ENCODE measurements at regions not wholly inside any gene's neighbourhood (a gene's known extent, or its start where the extent isn't known, plus 50 kb on each side); places are given as distances from the start of the nearest gene placed in this dataset.

DNA sequence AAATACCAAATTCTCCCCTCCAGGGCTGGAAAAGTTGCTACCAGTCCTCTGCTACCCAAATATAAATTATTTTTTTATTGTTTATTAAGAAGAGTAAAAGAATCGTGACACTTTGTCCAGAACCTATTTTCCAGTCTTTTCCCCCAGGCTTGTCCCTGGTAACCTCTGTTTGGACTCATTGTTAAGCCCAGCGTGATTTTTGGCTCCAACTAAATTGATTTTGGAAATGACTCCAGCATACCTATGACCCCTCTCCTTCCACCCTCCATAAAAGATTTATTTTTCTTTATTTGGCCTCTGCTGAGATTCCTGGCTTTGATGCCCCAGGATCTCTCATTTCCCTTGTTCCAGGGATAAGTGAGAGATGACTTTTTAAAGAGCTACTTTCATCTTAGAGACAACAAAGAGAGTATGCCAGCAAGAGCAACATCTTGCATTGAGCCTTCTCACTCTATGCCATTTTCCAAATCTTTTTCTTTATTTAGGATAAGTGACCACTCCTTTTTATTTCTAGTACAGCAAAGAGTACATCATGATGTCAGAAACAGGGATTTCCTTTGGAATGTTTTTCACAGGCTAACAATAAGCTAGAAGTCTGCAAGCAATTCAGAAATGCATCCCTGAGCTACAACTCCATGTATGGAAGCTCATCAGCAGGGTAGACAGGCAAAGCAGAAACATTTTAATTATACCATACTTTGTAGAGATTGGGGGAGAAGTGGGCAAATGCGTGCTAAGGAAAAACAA lies 75.8 kb downstream of the DAD1 start:
- TF ChIP-seq POLR2AphosphoS5 (IDR thresholded peaks at IDR 0.05; ENCODE audit: low read depth, low read length) = no peak
- no peak for TF ChIP-seq TAF1 (IDR thresholded peaks at IDR 0.05; ENCODE audit: borderline replicate concordance, insufficient read depth, low read length)
- TF ChIP-seq, protein P1, sequence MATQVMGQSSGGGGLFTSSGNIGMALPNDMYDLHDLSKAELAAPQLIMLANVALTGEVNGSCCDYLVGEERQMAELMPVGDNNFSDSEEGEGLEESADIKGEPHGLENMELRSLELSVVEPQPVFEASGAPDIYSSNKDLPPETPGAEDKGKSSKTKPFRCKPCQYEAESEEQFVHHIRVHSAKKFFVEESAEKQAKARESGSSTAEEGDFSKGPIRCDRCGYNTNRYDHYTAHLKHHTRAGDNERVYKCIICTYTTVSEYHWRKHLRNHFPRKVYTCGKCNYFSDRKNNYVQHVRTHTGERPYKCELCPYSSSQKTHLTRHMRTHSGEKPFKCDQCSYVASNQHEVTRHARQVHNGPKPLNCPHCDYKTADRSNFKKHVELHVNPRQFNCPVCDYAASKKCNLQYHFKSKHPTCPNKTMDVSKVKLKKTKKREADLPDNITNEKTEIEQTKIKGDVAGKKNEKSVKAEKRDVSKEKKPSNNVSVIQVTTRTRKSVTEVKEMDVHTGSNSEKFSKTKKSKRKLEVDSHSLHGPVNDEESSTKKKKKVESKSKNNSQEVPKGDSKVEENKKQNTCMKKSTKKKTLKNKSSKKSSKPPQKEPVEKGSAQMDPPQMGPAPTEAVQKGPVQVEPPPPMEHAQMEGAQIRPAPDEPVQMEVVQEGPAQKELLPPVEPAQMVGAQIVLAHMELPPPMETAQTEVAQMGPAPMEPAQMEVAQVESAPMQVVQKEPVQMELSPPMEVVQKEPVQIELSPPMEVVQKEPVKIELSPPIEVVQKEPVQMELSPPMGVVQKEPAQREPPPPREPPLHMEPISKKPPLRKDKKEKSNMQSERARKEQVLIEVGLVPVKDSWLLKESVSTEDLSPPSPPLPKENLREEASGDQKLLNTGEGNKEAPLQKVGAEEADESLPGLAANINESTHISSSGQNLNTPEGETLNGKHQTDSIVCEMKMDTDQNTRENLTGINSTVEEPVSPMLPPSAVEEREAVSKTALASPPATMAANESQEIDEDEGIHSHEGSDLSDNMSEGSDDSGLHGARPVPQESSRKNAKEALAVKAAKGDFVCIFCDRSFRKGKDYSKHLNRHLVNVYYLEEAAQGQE (IDR thresholded peaks at IDR 0.05; ENCODE audit: insufficient read depth in 1 of 2, low read depth in 2 of 2, low read length in 2 of 2) = no peak
- no peak for TF ChIP-seq SIN3A (IDR thresholded peaks at IDR 0.05; ENCODE audit: borderline replicate concordance, insufficient read depth, low read length)

All from PFSK-1 (cell line).